ENCODE measurements at regions not wholly inside any gene's neighbourhood (a gene's known extent, or its start where the extent isn't known, plus 50 kb on each side); places are given as distances from the start of the nearest gene placed in this dataset.

- peaks cover 6% of the 10 kb centered on the region for H3K27me3 Mint-ChIP-seq (ENCODE audit: insufficient read depth, low read depth)
Observed at GRCh38 chr13:84686458-84686857, 804.2 kb upstream of the SLITRK1 start.

GRCh38 chr13:84684804-84685203 is 802.5 kb upstream of the SLITRK1 start:
- H4K20me1 ChIP-seq (ENCODE audit: low read depth): no peaks in the 10 kb centered on the region
- Mint-ChIP-seq H3K36me3 (no peaks in the 10 kb centered on the region), H3K4me1 (no peaks in the 10 kb centered on the region), H3K9me3 (no peaks in the 10 kb centered on the region), H3K27me3 (ENCODE audit: insufficient read depth, low read depth) (peaks cover 6% of the 10 kb centered on the region), H3K4me3 (no peak overlapping the region), H3K27ac (no peak overlapping the region)
- H3F3A ChIP-seq (ENCODE audit: low read depth): no peaks in the 10 kb centered on the region
- no peak overlapping the region for H3K9ac ChIP-seq
- H3K27me3 ChIP-seq: no peaks in the 10 kb centered on the region
- H3K36me3 ChIP-seq: no peaks in the 10 kb centered on the region
- no peak for DNase-seq (ENCODE audit: low spot score)
- no peak overlapping the region for H3K4me2 ChIP-seq
- TF ChIP-seq EZH2phosphoT487 (IDR thresholded peaks at IDR 0.05) (no peak), EZH2 (IDR thresholded peaks at IDR 0.05) (no peak), CTCF (IDR thresholded peaks at IDR 0.05) (no peak)
- no peak overlapping the region for H3K27ac ChIP-seq
- no peak overlapping the region for H3K4me3 ChIP-seq
- no peak overlapping the region for H2AFZ ChIP-seq (replicated peaks)
- no peaks in the 10 kb centered on the region for H3K79me2 ChIP-seq (ENCODE audit: low read depth)
- H3K9me3 ChIP-seq (ENCODE audit: low read depth): no peaks in the 10 kb centered on the region
- no peaks in the 10 kb centered on the region for H3K4me1 ChIP-seq

More at GRCh38 chr13:84686458-84686857, 804.2 kb upstream of the SLITRK1 start:
- H3K4me1 Mint-ChIP-seq: no peaks in the 10 kb centered on the region
- Histone ChIP-seq H3K79me2 (ENCODE audit: low read depth) (no peaks in the 10 kb centered on the region), H4K20me1 (ENCODE audit: low read depth) (no peaks in the 10 kb centered on the region), H2AFZ (replicated peaks) (no peak overlapping the region), H3K9me3 (ENCODE audit: low read depth) (no peaks in the 10 kb centered on the region), H3K4me3 (no peak overlapping the region), H3K27ac (no peak overlapping the region), H3K4me2 (no peak overlapping the region), H3F3A (ENCODE audit: low read depth) (no peaks in the 10 kb centered on the region), H3K36me3 (no peaks in the 10 kb centered on the region), H3K9ac (no peak overlapping the region), H3K4me1 (no peaks in the 10 kb centered on the region), H3K27me3 (no peaks in the 10 kb centered on the region)
- no peak overlapping the region for H3K4me3 Mint-ChIP-seq
- no peaks in the 10 kb centered on the region for H3K36me3 Mint-ChIP-seq
- DNase-seq (ENCODE audit: low spot score): no peak
- TF ChIP-seq EZH2 (IDR thresholded peaks at IDR 0.05): no peak
- no peak for TF ChIP-seq EZH2phosphoT487 (IDR thresholded peaks at IDR 0.05)
- no peak for TF ChIP-seq CTCF (IDR thresholded peaks at IDR 0.05)
- no peak overlapping the region for H3K27ac Mint-ChIP-seq
- no peaks in the 10 kb centered on the region for H3K9me3 Mint-ChIP-seq

GRCh38 chr13:84684048-84684662 is 801.9 kb upstream of the SLITRK1 start:
- no peak for TF ChIP-seq EZH2 (IDR thresholded peaks at IDR 0.05)
- TF ChIP-seq EZH2phosphoT487 (IDR thresholded peaks at IDR 0.05): no peak
- TF ChIP-seq CTCF (IDR thresholded peaks at IDR 0.05): no peak
- no peak overlapping the region for H3K4me3 ChIP-seq
- no peaks in the 10 kb centered on the region for H3K36me3 Mint-ChIP-seq
- H3K79me2 ChIP-seq (ENCODE audit: low read depth): no peaks in the 10 kb centered on the region
- H3K4me1 Mint-ChIP-seq: peaks cover 2% of the 10 kb centered on the region
- no peak overlapping the region for H3K27ac Mint-ChIP-seq
- no peak overlapping the region for H3K27ac ChIP-seq
- H3K9me3 Mint-ChIP-seq: no peaks in the 10 kb centered on the region
- no peaks in the 10 kb centered on the region for H4K20me1 ChIP-seq (ENCODE audit: low read depth)
- H3K36me3 ChIP-seq: no peaks in the 10 kb centered on the region
- H3K9ac ChIP-seq: no peak overlapping the region
- no peak overlapping the region for H3K4me3 Mint-ChIP-seq
- no peak overlapping the region for H3K4me2 ChIP-seq
- H3K4me1 ChIP-seq: peaks cover under 1% of the 10 kb centered on the region
- no peaks in the 10 kb centered on the region for H3K27me3 ChIP-seq
- no peaks in the 10 kb centered on the region for H3F3A ChIP-seq (ENCODE audit: low read depth)
- H3K9me3 ChIP-seq (ENCODE audit: low read depth): no peaks in the 10 kb centered on the region
- DNase-seq (ENCODE audit: low spot score): no peak
- H2AFZ ChIP-seq (replicated peaks): no peak overlapping the region
- H3K27me3 Mint-ChIP-seq (ENCODE audit: insufficient read depth, low read depth): peaks cover 6% of the 10 kb centered on the region
